NOMO-1 treated with DMSO at 0.1 percent for 48 hours (cell line): ENCODE measurements at regions not wholly inside any gene's neighbourhood (a gene's known extent, or its start where the extent isn't known, plus 50 kb on each side); places are given as distances from the start of the nearest gene placed in this dataset.
A peak's percentile ranks its signal among the peaks of the same experiment; 100 is the strongest.

Experiments
- DNase-seq: peaks from one replicate; lab custom pipeline; 2025; ENCODE audit not compliant: unreplicated experiment; lab: John Stamatoyannopoulos, UW

DNA sequence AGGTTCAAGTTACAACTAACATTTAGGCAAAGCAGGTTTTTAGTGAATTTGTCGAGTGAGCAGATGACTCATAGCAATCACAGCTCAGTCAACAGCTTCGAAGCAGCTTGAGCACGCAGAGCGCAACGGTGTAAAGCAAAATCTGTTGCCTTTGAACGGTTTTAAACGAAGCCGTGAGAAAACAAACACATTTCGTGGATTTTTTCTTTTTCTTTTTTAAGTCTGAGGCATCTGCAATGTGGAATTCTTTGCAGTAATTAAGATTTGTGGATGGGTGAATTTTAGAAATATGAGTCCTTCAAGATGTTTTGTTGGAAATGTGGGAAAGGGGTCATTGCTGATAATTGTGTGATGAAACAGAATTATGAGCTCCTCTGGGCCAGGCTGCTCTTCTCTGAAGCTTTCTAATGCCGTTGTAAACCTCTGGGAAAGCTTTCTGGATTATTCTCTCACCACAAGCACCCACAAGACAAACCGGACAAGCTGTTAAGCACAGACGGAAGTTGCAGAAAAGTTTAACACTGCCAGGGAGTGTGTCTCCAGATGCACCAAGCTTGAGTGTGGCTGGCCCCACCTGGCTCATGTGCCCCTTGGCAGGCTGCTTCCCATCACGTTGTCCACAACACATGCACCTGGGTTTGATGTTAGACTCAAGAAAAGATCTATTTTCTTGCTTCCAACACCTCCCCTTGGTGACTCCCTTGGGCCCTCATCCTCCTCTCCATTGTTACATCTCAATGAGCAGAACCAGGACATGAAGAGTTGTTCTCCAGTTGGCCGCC is 224.7 kb downstream of the ACKR3 start:
- DNase-seq, result no peak

DNA sequence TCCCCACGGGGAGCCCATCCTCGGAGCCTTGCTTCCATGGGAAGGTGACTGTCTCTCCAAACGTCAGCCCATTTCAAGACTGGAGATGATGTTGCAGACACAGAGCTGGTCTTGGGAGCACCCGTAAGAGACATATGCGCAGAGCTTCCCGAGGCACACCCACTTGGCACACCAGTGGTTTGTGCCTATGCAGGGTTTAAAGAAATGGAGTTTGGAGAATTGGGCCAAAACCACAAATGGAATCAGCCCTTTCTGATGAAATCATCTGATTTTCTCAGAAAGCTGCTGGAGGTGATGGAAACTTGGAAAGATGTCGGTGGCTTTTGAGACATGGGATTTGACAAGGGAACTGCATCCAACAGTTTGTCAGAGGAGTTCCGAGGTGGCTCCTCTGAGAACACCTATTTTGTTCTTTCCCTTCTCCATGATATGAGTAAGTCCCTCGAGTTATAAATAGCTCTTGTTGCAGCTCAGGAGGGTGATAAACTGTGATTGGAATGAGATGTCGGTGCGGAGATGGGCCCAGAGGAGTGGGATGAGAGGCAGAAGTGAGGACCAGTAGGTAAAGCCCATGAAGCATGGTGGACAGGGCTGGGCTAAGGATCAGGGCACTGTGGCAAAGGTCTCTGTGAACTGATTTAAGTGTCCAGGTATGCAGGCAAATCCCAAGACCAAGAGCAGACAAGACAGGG is 225.7 kb downstream of the ACKR3 start:
- DNase-seq, result no peak

DNA sequence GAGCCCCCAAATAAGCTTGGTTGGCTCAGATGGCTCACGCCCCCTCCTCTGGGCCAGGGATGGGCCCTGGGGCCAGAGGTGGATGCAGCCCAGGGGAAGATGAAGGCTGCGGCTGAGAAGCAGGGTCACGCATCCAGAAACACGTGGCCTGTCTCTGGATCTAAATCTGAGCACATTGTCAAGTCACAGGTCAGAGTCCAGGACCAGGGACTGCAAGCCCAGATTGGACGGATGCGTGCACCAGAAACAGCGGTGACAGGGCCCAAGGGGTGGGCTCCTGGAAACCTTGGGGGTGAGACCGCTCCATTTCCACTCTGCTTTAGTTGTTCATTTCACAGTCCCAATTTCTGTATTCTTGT is 226.2 kb downstream of the ACKR3 start:
- no peak for DNase-seq

DNA sequence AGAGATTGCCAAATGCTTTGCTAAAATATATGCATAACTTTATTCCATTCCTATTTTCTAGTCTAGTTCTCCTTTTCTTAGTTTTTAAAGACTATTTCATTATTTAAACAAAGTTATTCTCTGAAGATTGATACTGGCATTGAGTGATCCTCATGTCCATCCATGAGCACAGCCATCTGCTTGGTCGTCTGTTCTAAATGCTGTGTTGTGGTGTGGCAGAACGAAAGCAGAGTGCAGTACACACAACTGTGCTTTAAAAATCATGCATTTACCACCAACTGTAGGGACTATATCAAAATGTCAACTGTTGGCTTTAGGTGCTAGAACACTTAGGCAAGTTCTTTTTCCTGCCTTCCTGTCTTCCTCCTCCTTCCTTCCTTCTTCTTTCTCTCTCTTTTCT is 226.6 kb downstream of the ACKR3 start:
- DNase-seq, result no peak

DNA sequence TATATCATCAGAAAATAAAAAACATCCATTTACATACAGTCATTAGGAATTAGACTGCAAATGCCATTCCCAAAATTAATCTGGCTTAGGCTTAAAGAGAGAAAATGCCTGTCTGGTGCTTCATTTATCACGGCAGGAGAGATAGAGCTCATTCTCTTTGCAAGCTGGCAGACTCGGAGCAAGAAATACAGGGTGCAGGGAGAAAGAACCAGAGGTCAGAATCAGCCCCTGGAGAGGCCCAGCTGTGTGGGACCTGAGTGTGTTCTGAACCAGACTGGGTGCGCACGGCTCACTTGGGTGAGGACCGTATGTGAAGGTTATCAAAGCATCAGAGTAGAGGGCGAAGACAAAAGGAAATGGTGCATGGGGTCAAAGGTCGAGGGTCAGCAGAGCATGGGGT is 227.8 kb downstream of the ACKR3 start:
- no peak for DNase-seq

DNA sequence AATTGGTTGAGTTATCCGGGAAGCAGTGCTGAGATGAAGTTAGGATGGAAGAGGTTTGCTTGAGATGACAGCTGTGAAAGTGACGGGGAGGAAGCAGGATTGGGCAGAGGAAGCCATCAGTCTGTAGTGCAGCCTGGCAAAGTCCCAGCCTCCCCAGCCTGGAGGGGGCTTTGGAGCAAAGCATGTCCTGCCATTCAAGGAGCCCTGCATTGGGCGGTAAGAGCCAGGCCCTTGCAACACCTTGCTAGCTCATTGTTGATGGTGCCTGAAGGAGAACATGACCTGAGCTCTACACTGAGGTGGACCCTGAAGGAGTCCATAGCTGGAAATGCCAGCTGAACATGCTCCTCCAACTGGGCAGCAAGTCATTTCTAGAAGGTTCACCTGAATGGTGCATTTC is 228.9 kb downstream of the ACKR3 start:
- no peak for DNase-seq

DNA sequence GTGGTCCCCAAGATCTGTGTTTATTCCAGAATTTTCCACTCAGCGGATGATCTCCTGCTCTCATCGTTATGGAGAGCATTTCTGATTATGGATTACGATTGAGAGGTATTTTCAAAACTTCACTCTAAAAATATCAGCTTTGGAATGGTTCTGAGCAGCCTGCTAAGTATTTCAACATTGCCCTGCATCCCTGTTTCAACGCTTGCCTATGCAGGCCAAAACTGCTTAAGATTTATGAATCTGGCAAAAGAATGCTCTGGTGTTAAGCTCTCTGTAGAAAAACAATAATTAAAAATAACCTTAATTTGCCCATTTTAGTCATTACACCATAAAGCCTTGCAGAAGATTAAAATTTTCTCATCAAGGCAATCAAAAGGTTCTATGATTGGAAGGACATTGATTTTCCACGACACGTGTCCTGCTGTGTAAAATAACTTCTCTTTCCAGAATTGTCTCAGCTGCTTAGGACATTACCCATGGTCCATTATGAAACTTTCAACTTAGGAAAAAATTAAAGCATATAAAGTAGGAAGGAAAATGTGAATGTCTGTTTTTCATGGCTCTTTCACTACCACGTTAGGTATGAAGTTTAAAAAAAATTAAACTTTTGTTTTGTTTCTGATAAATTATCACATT is 229.9 kb downstream of the ACKR3 start:
- no peak for DNase-seq

DNA sequence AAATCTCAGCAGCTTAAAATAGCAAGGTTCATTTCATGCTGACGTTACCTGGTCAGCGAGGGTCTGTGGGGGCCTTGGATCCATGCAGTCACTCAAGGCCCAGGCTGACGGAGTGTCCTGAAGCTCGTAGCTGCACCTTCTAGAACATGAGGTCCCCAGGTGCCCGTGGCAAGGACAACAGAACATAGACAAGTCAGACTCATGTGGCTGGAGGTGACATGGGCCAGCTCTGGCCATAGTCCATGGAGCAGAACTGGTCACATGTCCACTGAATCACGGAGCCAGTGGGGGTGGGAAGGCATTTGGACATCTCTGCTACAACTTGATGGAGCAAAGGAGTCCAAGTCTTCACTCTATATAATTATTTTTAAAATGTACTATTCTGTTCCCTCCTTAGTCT is 233.2 kb downstream of the ACKR3 start:
- no peak for DNase-seq

DNA sequence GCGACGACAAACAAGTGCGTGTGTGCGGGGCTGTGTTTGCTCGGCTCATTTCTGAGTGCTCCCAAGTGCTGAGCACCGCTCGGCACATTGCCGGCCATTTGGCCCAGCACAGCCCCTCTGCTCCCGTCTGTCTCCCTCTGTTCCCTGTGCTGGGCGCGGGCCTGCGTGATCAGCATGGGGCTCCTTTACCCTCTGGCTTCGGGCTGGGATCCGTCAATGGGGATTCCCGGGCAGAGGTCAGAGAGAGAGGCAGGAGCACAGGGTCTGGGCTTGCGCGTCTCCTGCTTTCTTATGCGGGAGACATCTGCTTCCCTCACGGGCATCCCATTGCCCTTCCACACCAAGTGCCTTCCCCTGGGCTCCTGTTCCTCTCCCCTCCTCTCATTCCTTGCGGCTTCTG is 234.0 kb downstream of the ACKR3 start:
- DNase-seq, result no peak

DNA sequence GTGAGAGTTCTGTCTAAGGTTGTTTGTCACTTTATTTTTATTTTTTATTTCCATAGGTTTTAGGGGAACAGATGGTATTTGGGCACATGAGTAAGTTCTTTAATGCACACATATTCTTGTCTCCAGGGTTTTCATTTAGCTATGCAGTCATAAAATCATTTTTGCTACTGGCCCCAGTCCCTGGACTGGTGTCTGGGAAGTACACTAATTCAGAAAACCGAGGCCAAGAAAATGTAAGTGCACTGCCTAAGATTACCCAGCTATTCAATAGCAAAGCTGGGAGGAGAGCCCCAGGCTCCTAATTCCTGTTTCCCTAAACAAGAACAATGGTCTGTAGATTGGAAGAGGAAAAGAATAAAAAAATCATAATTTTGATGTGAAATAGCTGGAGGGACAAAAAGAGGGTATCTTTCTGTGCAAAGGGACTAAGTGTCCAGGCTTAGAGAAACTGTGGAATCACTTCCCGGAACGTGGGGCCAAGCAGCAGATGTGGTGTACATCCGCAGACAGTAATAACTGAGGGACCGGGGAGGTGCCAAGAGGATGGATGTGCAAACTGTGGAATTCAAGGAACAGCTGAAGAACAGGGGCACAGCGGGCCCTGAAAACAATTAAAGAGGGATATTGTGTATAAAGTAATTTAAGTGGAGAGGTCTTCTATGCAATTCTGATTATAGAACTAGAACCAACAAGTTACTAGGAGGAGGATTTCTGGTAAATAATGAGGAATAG is 236.3 kb downstream of the ACKR3 start:
- no peak for DNase-seq

DNA sequence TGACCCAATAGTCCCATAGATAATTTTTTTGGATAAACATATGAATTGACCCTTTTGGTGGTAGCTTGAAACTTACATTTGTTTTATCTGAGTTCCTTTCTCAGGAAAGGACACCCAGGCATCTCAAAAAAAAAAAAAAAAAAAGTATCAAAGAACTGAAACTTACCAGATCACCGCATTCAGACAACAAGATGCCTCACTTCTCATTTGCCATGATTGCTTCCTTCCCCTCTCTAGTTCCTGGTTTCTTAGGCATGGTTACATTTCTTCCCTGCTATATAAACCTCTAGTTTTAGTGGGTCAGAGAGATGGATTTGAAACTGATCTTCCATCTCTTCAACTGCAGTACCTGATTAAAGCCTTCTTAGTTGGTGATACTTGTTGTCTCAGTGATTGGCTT is 240.1 kb downstream of the ACKR3 start:
- peak; percentile 74 for DNase-seq

DNA sequence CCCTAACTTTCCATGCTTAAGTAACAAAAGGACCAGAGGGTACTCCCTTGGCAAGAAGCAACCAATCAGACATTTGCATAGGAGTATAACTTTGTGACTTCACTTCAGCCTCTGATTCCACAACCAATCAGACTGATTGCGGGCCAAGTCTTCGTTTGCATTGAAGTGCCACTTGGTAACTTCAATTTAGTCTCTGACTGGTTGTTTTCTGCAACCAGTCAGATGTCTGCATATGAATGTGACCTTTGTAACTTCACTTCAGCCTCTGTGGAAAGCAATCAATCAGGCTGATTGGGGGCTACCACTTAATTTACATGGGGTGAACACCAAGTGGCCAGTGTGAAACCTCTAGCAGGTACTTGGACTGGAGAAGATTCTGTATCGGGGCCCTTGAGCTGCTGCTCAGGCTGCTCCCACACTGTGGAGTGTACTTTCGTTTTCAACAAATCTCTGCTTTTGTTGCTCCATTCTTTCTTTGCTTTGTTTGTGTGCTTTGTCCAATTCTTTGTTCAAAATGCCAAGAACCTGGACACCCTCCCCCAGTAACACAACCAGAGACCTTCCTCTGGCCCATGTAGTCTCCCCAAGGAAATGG is 241.5 kb downstream of the ACKR3 start:
- no peak for DNase-seq

DNA sequence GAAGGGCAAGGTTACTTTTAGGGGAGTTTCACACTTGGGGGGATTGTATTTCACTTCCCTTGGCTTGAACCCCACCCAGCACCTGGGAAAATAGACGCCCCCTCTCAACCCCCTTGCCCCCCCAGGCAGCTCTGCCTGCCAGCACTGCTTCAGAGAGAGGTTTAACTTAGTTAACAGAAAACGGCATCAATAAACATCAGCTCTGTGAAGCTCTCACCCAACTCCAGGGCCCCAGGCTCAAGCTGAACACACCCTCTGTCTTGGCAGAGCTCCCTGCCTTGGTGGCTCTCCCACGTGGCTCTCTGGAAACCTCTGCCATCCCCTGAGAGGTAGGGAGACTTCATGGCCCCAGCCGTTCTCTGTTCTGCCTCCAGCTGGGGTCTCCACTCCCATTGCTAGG is 244.1 kb downstream of the ACKR3 start:
- DNase-seq, result no peak

DNA sequence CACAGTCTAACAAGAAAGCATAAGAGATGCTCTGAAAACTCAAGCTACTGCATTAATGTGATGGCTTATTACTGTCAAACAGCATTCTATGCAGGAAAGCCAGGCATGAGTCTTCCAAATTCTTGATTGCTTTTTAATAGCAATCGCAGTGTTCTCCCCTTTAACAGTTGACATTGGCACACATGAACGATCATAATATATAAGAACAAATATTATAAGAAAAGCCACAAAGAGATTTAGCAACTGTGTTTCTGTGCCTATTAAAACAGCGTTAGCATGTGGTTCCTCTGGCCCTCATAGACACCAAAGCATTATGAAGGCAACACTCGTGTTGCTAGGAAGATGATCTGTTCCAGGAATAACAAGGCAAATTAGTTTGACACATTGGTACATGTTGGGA is 245.0 kb downstream of the ACKR3 start:
- no peak for DNase-seq

DNA sequence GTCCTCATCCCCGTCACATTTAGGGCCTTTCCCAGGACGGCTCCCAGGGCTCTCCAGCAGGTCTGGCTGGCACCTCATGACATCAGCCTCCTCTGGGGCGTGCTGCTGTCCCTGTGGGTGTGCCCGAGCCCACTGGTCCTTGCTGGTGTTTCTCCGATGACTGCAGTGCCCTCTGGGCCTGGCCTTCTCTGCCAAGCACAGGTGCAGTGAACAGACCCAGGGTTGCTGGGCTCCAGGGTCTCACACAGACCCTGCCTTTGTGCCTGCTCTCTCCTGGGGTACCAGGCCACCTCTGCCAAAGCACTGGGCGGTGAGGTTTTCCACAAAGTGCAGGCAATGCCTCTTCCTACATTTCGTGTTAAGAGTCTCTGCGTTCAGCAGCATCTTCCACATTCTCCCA is 246.1 kb downstream of the ACKR3 start:
- no peak for DNase-seq

DNA sequence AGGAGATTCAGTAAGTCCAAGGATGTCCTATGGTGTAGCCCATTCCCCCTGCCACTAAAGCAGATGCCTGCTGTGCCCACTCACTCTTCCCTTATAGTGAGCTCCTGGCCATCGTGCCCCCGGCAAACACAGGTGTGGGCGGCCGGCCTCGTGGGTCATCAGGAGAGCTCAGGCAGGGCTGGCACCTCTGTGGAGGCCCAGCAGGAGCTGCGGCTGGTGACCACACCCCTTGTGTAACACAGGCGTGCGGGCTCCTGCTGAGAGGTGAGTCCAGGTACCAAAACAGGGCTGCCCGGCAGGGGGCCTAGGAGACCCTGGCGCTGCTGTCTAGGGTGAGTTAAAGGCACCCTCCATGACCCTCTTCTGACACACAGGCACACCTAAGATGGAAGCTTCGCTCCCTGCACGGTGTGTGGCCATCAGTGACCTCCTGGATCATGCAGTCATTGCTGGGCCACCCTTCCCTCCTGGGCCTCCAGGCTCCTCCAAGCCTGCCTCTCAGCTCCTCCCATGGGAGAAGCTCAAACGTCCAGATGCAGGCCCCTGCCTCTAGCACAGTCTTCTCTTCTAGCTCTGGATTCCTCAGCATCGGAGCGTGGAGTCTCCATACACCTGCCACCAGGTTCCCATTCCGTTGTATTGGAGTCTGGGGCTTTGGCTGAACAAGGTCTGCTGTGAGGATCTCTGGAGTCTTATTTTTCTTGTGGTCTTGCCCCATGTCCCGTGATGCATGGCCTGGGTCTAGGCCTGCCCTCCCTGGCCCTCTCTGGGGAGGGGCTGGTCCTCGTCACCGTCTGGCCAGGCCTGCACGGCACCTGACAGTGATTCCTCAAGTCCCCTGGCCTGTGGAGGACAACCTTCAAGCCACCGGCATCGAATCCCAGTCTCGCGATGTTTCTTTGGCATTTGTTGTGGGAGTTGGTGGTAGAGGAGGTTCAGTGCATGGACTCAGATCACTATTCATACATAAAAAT is 246.9 kb downstream of the ACKR3 start:
- DNase-seq, result no peak

DNA sequence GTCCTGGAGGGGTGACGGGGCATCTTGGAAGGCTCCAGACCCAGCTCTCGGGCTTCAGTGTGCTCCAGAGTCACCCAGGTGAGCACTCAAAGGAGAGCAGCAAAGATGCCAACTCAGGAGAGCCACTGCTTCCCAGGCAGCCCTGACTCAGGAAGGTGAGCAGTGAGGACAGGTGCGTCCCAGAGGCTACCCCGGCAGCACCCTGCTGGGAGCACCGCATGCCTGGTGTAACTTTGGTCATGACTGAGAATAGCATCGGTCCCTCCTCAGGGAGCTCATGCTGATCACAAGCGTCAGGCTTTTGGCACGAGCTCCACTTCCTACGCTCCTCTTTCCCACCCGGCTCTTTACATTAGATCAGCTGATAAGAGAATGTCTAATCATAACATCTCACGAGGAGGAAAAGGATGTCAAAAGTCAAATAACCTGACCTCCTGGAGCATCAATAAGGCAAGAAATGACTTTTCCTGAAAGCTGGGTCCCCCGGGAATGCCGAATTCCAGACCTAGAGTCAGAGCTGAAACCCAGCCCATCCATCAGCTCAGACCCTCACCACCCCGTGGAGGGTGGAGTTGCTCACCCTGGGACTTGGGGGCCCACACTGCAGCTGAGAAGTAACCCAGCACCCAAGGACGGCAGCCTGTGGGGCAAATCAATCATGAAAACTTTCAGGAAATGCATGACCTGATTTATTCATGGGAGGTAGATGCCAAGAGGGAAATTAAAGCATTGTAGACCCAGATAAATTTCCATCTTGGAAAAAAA is 248.8 kb downstream of the ACKR3 start:
- DNase-seq, result no peak

DNA sequence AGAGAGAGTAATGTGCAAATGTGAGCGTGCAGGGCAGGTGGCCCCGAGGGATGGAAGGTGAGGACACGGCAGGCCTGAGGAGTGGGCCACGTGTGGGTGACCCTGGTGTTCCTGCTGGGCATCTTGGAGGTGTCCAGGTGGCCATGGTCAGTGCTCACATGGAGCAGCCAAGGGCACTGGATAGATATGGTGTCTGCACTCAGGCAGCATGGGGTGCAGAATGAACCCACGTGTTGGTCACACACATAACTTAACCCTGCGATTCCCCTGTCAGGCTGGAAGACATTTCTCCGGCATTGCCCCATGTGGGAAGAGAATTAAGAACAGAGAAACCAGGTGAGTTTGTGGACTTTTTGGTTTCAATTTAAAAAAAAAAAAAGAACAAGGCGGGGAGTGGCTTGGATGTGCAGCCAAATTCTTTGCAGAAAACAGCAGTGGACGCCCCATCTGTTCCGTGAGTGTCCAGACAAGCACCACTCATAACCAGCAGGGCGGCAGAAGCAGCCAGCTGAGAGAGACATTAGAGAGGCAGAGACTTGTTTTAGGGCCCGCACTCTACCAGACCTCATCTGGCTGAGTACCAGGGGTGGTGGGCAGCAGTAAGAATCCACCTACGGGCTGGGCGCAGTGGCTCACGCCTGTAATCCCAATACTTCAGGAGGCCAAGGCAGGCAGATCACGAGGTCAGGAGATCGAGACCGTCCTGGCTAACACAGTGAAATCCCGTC is 249.8 kb downstream of the ACKR3 start:
- no peak for DNase-seq
